ENCODE measurements at regions not wholly inside any gene's neighbourhood (a gene's known extent, or its start where the extent isn't known, plus 50 kb on each side); places are given as distances from the start of the nearest gene placed in this dataset.

DNA sequence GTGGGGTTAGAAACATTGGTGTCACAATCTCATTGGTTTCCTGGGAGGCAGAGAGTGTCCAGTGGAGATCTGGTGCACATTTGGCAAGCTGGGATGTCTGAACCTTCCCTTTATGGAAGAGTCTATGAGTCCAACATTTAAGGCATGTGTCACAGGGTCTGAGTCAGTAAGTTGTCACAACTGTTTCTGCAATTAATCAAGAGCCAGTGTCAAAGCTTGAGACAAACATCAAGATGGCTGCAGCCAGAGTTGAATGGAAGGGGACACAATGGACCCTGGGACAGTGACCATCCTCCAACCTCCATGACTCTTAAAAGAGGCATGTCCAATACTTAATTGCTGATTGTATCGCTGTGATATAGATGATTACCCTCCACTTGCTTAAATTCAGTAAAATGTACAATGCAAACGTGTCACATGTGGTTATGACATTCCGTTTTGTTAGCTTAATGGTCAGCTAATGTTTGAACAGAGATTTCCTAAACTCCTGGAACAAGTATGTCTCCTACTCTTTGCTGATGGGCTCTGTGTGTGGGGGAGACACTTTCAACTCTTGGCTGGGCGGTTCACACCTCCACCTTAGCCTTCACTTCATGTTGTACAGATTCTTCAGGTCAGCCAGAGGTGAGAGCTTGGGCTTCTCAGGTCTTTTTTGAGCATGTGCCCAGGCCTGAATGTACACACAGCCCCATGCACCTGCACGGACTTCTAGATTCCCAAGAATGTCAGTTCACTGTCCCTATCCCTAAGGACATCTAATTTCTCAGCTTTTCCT is 79.9 kb upstream of the PRR23E start:
- TF ChIP-seq, protein P1, sequence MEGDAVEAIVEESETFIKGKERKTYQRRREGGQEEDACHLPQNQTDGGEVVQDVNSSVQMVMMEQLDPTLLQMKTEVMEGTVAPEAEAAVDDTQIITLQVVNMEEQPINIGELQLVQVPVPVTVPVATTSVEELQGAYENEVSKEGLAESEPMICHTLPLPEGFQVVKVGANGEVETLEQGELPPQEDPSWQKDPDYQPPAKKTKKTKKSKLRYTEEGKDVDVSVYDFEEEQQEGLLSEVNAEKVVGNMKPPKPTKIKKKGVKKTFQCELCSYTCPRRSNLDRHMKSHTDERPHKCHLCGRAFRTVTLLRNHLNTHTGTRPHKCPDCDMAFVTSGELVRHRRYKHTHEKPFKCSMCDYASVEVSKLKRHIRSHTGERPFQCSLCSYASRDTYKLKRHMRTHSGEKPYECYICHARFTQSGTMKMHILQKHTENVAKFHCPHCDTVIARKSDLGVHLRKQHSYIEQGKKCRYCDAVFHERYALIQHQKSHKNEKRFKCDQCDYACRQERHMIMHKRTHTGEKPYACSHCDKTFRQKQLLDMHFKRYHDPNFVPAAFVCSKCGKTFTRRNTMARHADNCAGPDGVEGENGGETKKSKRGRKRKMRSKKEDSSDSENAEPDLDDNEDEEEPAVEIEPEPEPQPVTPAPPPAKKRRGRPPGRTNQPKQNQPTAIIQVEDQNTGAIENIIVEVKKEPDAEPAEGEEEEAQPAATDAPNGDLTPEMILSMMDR (IDR thresholded peaks at IDR 0.05; ENCODE audit: insufficient read depth, low read length, poor library complexity, severe bottlenecking) = no peak
- TF ChIP-seq EZH2phosphoT487 (conservative IDR thresholded peaks at IDR 0.05; ENCODE audit: low read length) = no peak

Data from SU-DHL-6 (cell line).